Stimulated activated naive CD8-positive, alpha-beta T cell treated with anti-CD3 and anti-CD28 coated beads, Interleukin-15, Interleukin-2, amounts not matched to agents 100 ng/mL and 50 ng/mL, for 24 hours (primary cell): ENCODE measurements at regions not wholly inside any gene's neighbourhood (a gene's known extent, or its start where the extent isn't known, plus 50 kb on each side); places are given as distances from the start of the nearest gene placed in this dataset.

Experiments
- H3K27ac Mint-ChIP-seq: one replicate; pipeline ENCODE4 v1.8.0; 2021; ENCODE audit warnings: mild to moderate bottlenecking, mixed read lengths
- H3K27me3 Mint-ChIP-seq: one replicate; pipeline ENCODE4 v1.8.0; 2021; ENCODE audit warnings: mixed read lengths
- H3K36me3 Mint-ChIP-seq: one replicate; pipeline ENCODE4 v1.8.0; 2021; ENCODE audit warnings: low read depth, mixed read lengths
- H3K4me1 Mint-ChIP-seq: one replicate; pipeline ENCODE4 v1.8.0; 2021; ENCODE audit warnings: low read depth, mixed read lengths
- H3K4me3 Mint-ChIP-seq: one replicate; pipeline ENCODE4 v1.8.0; 2021; ENCODE audit warnings: mild to moderate bottlenecking, mixed read lengths
- H3K9me3 Mint-ChIP-seq: one replicate; pipeline ENCODE4 v1.8.0; 2021; ENCODE audit warnings: mixed read lengths

- Mint-ChIP-seq H3K4me1 (no peaks in the 10 kb centered on the region), H3K4me3 (no peak overlapping the region), H3K27me3 (peaks cover 4% of the 10 kb centered on the region), H3K36me3 (no peaks in the 10 kb centered on the region), H3K27ac (no peak overlapping the region), H3K9me3 (no peaks in the 10 kb centered on the region)
Measured at GRCh38 chr6:40740518-40740917, 153.4 kb upstream of the LRFN2 start.

GRCh38 chr6:40738551-40739193 is 151.5 kb upstream of the LRFN2 start:
- peaks cover 4% of the 10 kb centered on the region for H3K27me3 Mint-ChIP-seq
- no peak overlapping the region for H3K4me3 Mint-ChIP-seq
- H3K36me3 Mint-ChIP-seq = no peaks in the 10 kb centered on the region
- no peaks in the 10 kb centered on the region for H3K4me1 Mint-ChIP-seq
- no peaks in the 10 kb centered on the region for H3K9me3 Mint-ChIP-seq
- H3K27ac Mint-ChIP-seq = no peak overlapping the region

GRCh38 chr6:40735521-40735920 is 148.4 kb upstream of the LRFN2 start:
- H3K36me3 Mint-ChIP-seq = no peaks in the 10 kb centered on the region
- no peak overlapping the region for H3K4me3 Mint-ChIP-seq
- H3K4me1 Mint-ChIP-seq = no peaks in the 10 kb centered on the region
- H3K27ac Mint-ChIP-seq = no peak overlapping the region
- H3K9me3 Mint-ChIP-seq = no peaks in the 10 kb centered on the region
- no peaks in the 10 kb centered on the region for H3K27me3 Mint-ChIP-seq

GRCh38 chr6:40735121-40735520 is 148.0 kb upstream of the LRFN2 start:
- H3K27me3 Mint-ChIP-seq = no peaks in the 10 kb centered on the region
- H3K27ac Mint-ChIP-seq = no peak overlapping the region
- H3K36me3 Mint-ChIP-seq = no peaks in the 10 kb centered on the region

GRCh38 chr6:40734607-40735006 is 147.4 kb upstream of the LRFN2 start:
- Mint-ChIP-seq H3K36me3 (no peaks in the 10 kb centered on the region), H3K4me1 (no peaks in the 10 kb centered on the region), H3K27ac (no peak overlapping the region), H3K27me3 (no peaks in the 10 kb centered on the region), H3K4me3 (no peak overlapping the region), H3K9me3 (no peaks in the 10 kb centered on the region)

More at GRCh38 chr6:40735121-40735520, 148.0 kb upstream of the LRFN2 start:
- no peaks in the 10 kb centered on the region for H3K4me1 Mint-ChIP-seq
- no peak overlapping the region for H3K4me3 Mint-ChIP-seq
- H3K9me3 Mint-ChIP-seq = no peaks in the 10 kb centered on the region

GRCh38 chr6:40733770-40734396 is 146.7 kb upstream of the LRFN2 start:
- no peaks in the 10 kb centered on the region for H3K27me3 Mint-ChIP-seq
- no peaks in the 10 kb centered on the region for H3K4me1 Mint-ChIP-seq
- no peak overlapping the region for H3K4me3 Mint-ChIP-seq
- H3K36me3 Mint-ChIP-seq = no peaks in the 10 kb centered on the region
- no peaks in the 10 kb centered on the region for H3K9me3 Mint-ChIP-seq
- H3K27ac Mint-ChIP-seq = no peak overlapping the region

- Mint-ChIP-seq H3K9me3 (no peaks in the 10 kb centered on the region), H3K27ac (no peak overlapping the region), H3K4me3 (no peak overlapping the region), H3K4me1 (no peaks in the 10 kb centered on the region), H3K36me3 (no peaks in the 10 kb centered on the region), H3K27me3 (no peaks in the 10 kb centered on the region)
Measured at GRCh38 chr6:40733290-40733689, 146.1 kb upstream of the LRFN2 start.

- H3K4me3 Mint-ChIP-seq = no peak overlapping the region
- no peaks in the 10 kb centered on the region for H3K4me1 Mint-ChIP-seq
- no peak overlapping the region for H3K27ac Mint-ChIP-seq
- H3K27me3 Mint-ChIP-seq = no peaks in the 10 kb centered on the region
- no peaks in the 10 kb centered on the region for H3K9me3 Mint-ChIP-seq
- no peaks in the 10 kb centered on the region for H3K36me3 Mint-ChIP-seq
Measured at GRCh38 chr6:40732878-40733277, 145.7 kb upstream of the LRFN2 start.

- Mint-ChIP-seq H3K9me3 (no peaks in the 10 kb centered on the region), H3K4me3 (no peak overlapping the region), H3K27me3 (no peaks in the 10 kb centered on the region), H3K27ac (no peak overlapping the region), H3K4me1 (no peaks in the 10 kb centered on the region), H3K36me3 (no peaks in the 10 kb centered on the region)
Measured at GRCh38 chr6:40728643-40729042, 141.5 kb upstream of the LRFN2 start.

GRCh38 chr6:40727271-40727670 is 140.1 kb upstream of the LRFN2 start:
- Mint-ChIP-seq H3K9me3 (no peaks in the 10 kb centered on the region), H3K4me3 (no peak overlapping the region), H3K27me3 (no peaks in the 10 kb centered on the region), H3K36me3 (no peaks in the 10 kb centered on the region), H3K27ac (no peak overlapping the region), H3K4me1 (no peaks in the 10 kb centered on the region)

GRCh38 chr6:40726853-40727252 is 139.7 kb upstream of the LRFN2 start:
- Mint-ChIP-seq H3K36me3 (no peaks in the 10 kb centered on the region), H3K27me3 (no peaks in the 10 kb centered on the region), H3K27ac (no peak overlapping the region), H3K4me1 (no peaks in the 10 kb centered on the region), H3K4me3 (no peak overlapping the region), H3K9me3 (no peaks in the 10 kb centered on the region)

- Mint-ChIP-seq H3K4me3 (no peak overlapping the region), H3K9me3 (no peaks in the 10 kb centered on the region), H3K36me3 (no peaks in the 10 kb centered on the region), H3K27ac (no peak overlapping the region), H3K27me3 (no peaks in the 10 kb centered on the region), H3K4me1 (no peaks in the 10 kb centered on the region)
Measured at GRCh38 chr6:40725390-40725789, 138.2 kb upstream of the LRFN2 start.

- Mint-ChIP-seq H3K9me3 (no peaks in the 10 kb centered on the region), H3K4me3 (no peak overlapping the region), H3K27ac (no peak overlapping the region)
Measured at GRCh38 chr6:40724886-40725285, 137.7 kb upstream of the LRFN2 start.

GRCh38 chr6:40723967-40724366 is 136.8 kb upstream of the LRFN2 start:
- H3K9me3 Mint-ChIP-seq = no peaks in the 10 kb centered on the region
- H3K4me3 Mint-ChIP-seq = no peak overlapping the region
- no peaks in the 10 kb centered on the region for H3K36me3 Mint-ChIP-seq
- peaks cover 10% of the 10 kb centered on the region for H3K4me1 Mint-ChIP-seq
- no peaks in the 10 kb centered on the region for H3K27me3 Mint-ChIP-seq
- H3K27ac Mint-ChIP-seq = no peak overlapping the region

More at GRCh38 chr6:40724886-40725285, 137.7 kb upstream of the LRFN2 start:
- Mint-ChIP-seq H3K27me3 (no peaks in the 10 kb centered on the region), H3K4me1 (peaks cover 4% of the 10 kb centered on the region), H3K36me3 (no peaks in the 10 kb centered on the region)

- Mint-ChIP-seq H3K27me3 (no peaks in the 10 kb centered on the region), H3K36me3 (no peaks in the 10 kb centered on the region), H3K27ac (no peak overlapping the region), H3K4me3 (no peak overlapping the region), H3K9me3 (no peaks in the 10 kb centered on the region), H3K4me1 (peaks cover 10% of the 10 kb centered on the region)
Measured at GRCh38 chr6:40722553-40723258, 135.5 kb upstream of the LRFN2 start.
